ENCODE measurements at regions not wholly inside any gene's neighbourhood (a gene's known extent, or its start where the extent isn't known, plus 50 kb on each side); places are given as distances from the start of the nearest gene placed in this dataset.

- no peak overlapping the region for H2AFZ ChIP-seq (ENCODE audit: control insufficient read depth, low read length)
- dilution Hi-C loops (cut with MboI; ENCODE audit: extremely low pct_ligation_motif_present, low sequenced_read_pairs), result no loop called here
- FAIRE-seq, result no peak
- H3K27ac ChIP-seq (ENCODE audit: control insufficient read depth, insufficient read depth, low read length), result no peak overlapping the region
- H3K4me3 ChIP-seq (ENCODE audit: control insufficient read depth in 2 of 3, extremely low read depth in 1 of 3, insufficient read depth in 2 of 3, low read depth in 1 of 3, low read length in 3 of 3), result no peak overlapping the region
- no peaks in the 10 kb centered on the region for H4K20me1 ChIP-seq (ENCODE audit: control insufficient read depth, extremely low read depth, insufficient read depth, low read length)
- no peaks in the 10 kb centered on the region for H3K9me3 ChIP-seq (ENCODE audit: control insufficient read depth, low read depth, low read length)
- TF ChIP-seq CTCF (optimal IDR thresholded peaks at IDR 0.05 in 1 of 3, IDR thresholded peaks at IDR 0.05 in 1 of 3, conservative IDR thresholded peaks at IDR 0.05 in 1 of 3; ENCODE audit: extremely low read depth in 1 of 3, insufficient read depth in 2 of 3, low read length in 3 of 3), result no peak
- no peaks in the 10 kb centered on the region for H3K27me3 ChIP-seq (ENCODE audit: control insufficient read depth, extremely low read depth, insufficient read depth, low read length)
- no peak for DNase-seq (ENCODE audit: low read depth, low spot score)
- no peaks in the 10 kb centered on the region for H3K9me1 ChIP-seq (ENCODE audit: control insufficient read depth, extremely low read depth, insufficient read depth, low read length)
- peaks cover 4% of the 10 kb centered on the region for H3K4me1 ChIP-seq (ENCODE audit: control insufficient read depth, extremely low read depth, insufficient read depth, low read length)
- H3K9ac ChIP-seq (ENCODE audit: control insufficient read depth, extremely low read depth, insufficient read depth, low read length), result no peak overlapping the region
- no peak overlapping the region for H3K4me2 ChIP-seq (ENCODE audit: control insufficient read depth, extremely low read depth, insufficient read depth, low read depth, low read length)
- no peaks in the 10 kb centered on the region for H3K36me3 ChIP-seq (ENCODE audit: control insufficient read depth in 2 of 2, extremely low read depth in 1 of 2, insufficient read depth in 2 of 2, low read length in 2 of 2)
- no peaks in the 10 kb centered on the region for H3K79me2 ChIP-seq (ENCODE audit: control insufficient read depth, insufficient read depth, low read length)
These were observed 146.0 kb upstream of the NUDT12 start for GRCh38 chr5:103708601-103709000.

GRCh38 chr5:103706939-103707682 is 144.5 kb upstream of the NUDT12 start:
- Histone ChIP-seq H3K9me1 (ENCODE audit: control insufficient read depth, extremely low read depth, insufficient read depth, low read length) (no peaks in the 10 kb centered on the region), H3K4me2 (ENCODE audit: control insufficient read depth, extremely low read depth, insufficient read depth, low read depth, low read length) (no peak overlapping the region), H3K4me1 (ENCODE audit: control insufficient read depth, extremely low read depth, insufficient read depth, low read length) (peaks cover 9% of the 10 kb centered on the region), H3K79me2 (ENCODE audit: control insufficient read depth, insufficient read depth, low read length) (no peaks in the 10 kb centered on the region), H2AFZ (ENCODE audit: control insufficient read depth, low read length) (no peak overlapping the region), H3K9me3 (ENCODE audit: control insufficient read depth, low read depth, low read length) (no peaks in the 10 kb centered on the region), H3K36me3 (ENCODE audit: control insufficient read depth in 2 of 2, extremely low read depth in 1 of 2, insufficient read depth in 2 of 2, low read length in 2 of 2) (no peaks in the 10 kb centered on the region), H3K27ac (ENCODE audit: control insufficient read depth, insufficient read depth, low read length) (no peak overlapping the region), H4K20me1 (ENCODE audit: control insufficient read depth, extremely low read depth, insufficient read depth, low read length) (no peaks in the 10 kb centered on the region), H3K27me3 (ENCODE audit: control insufficient read depth, extremely low read depth, insufficient read depth, low read length) (no peaks in the 10 kb centered on the region), H3K4me3 (ENCODE audit: control insufficient read depth in 2 of 3, extremely low read depth in 1 of 3, insufficient read depth in 2 of 3, low read depth in 1 of 3, low read length in 3 of 3) (no peak overlapping the region), H3K9ac (ENCODE audit: control insufficient read depth, extremely low read depth, insufficient read depth, low read length) (no peak overlapping the region)
- TF ChIP-seq CTCF (optimal IDR thresholded peaks at IDR 0.05 in 1 of 3, IDR thresholded peaks at IDR 0.05 in 1 of 3, conservative IDR thresholded peaks at IDR 0.05 in 1 of 3; ENCODE audit: extremely low read depth in 1 of 3, insufficient read depth in 2 of 3, low read length in 3 of 3) (no peak), EZH2 (IDR thresholded peaks at IDR 0.05; ENCODE audit: low read length) (no peak)
- dilution Hi-C loops (cut with MboI; ENCODE audit: extremely low pct_ligation_motif_present, low sequenced_read_pairs), result no loop called here
- DNase-seq (ENCODE audit: low read depth, low spot score) (no peak), FAIRE-seq (no peak)
